ENCODE measurements at regions not wholly inside any gene's neighbourhood (a gene's known extent, or its start where the extent isn't known, plus 50 kb on each side); places are given as distances from the start of the nearest gene placed in this dataset.

DNA sequence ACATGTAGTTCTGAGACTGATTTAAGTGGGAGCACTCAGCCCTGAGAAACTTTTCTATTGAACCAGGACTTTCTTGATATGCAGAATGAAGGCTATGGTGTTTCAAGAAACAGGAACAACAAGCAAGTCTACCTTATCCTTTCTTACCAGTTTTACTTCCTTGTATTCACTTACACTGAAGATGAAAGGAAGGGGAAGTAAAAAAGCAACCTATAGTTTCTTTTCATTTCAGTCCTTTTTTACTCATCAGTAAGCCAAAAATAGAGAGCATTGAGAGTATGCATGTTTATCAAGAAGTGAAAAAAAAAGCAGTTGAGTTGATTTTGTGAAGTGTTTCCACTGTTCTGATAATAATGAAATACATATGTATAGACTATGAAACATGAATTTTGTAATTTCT lies 1010.3 kb downstream of the AMY1C start:
- Histone ChIP-seq H2AFZ (ENCODE audit: insufficient read depth, low read length, poor library complexity) (no peak overlapping the region), H3K27ac (ENCODE audit: low read depth, low read length) (no peak overlapping the region), H3K4me3 (ENCODE audit: low read depth, low read length) (no peak overlapping the region), H3K27me3 (ENCODE audit: insufficient read depth, low read length) (no peaks in the 10 kb centered on the region), H3K4me1 (ENCODE audit: control insufficient read depth in 1 of 2, insufficient read depth in 2 of 2, low read length in 2 of 2) (no peaks in the 10 kb centered on the region), H2BK120ac (ENCODE audit: insufficient read depth, low read length, poor library complexity) (no peak overlapping the region), H3K79me1 (ENCODE audit: low read length) (no peaks in the 10 kb centered on the region), H3K4me2 (ENCODE audit: low read length) (no peak overlapping the region), H3K9me3 (ENCODE audit: insufficient read depth, low read depth, low read length) (no peaks in the 10 kb centered on the region), H3K18ac (ENCODE audit: low read length) (no peak overlapping the region), H3K36me3 (ENCODE audit: control insufficient read depth in 1 of 2, insufficient read depth in 2 of 2, low read length in 2 of 2) (no peaks in the 10 kb centered on the region), H2AK5ac (ENCODE audit: low read length) (no peak overlapping the region), H3K4ac (ENCODE audit: low read depth, low read length) (no peak overlapping the region), H2BK5ac (ENCODE audit: low read depth, low read length, poor library complexity) (no peak overlapping the region), H3K23ac (ENCODE audit: low read length) (no peak overlapping the region), H4K12ac (ENCODE audit: low read depth, low read length) (no peak overlapping the region), H3K14ac (ENCODE audit: low read length) (no peak overlapping the region), H3K79me2 (ENCODE audit: control insufficient read depth, insufficient read depth, low read length, poor library complexity) (no peaks in the 10 kb centered on the region), H2BK12ac (ENCODE audit: low read length) (no peak overlapping the region), H4K91ac (ENCODE audit: low read depth, low read length) (no peak overlapping the region), H3K9ac (ENCODE audit: low read length) (no peak overlapping the region), H4K8ac (ENCODE audit: low read depth, low read length) (no peak overlapping the region)
- no peak for DNase-seq

GRCh38 chr1:104761961-104762570 lies 1012.4 kb downstream of the AMY1C start:
- Histone ChIP-seq H3K9me3 (ENCODE audit: insufficient read depth, low read depth, low read length) (no peaks in the 10 kb centered on the region), H3K79me2 (ENCODE audit: control insufficient read depth, insufficient read depth, low read length, poor library complexity) (no peaks in the 10 kb centered on the region), H3K4me1 (ENCODE audit: control insufficient read depth in 1 of 2, insufficient read depth in 2 of 2, low read length in 2 of 2) (no peaks in the 10 kb centered on the region), H4K8ac (ENCODE audit: low read depth, low read length) (no peak overlapping the region), H3K36me3 (ENCODE audit: control insufficient read depth in 1 of 2, insufficient read depth in 2 of 2, low read length in 2 of 2) (no peaks in the 10 kb centered on the region), H2BK120ac (ENCODE audit: insufficient read depth, low read length, poor library complexity) (no peak overlapping the region), H3K14ac (ENCODE audit: low read length) (no peak overlapping the region), H4K91ac (ENCODE audit: low read depth, low read length) (no peak overlapping the region), H3K27me3 (ENCODE audit: insufficient read depth, low read length) (no peaks in the 10 kb centered on the region), H3K4me3 (ENCODE audit: low read depth, low read length) (no peak overlapping the region), H3K4ac (ENCODE audit: low read depth, low read length) (no peak overlapping the region), H3K4me2 (ENCODE audit: low read length) (no peak overlapping the region), H4K12ac (ENCODE audit: low read depth, low read length) (no peak overlapping the region), H2AK5ac (ENCODE audit: low read length) (no peak overlapping the region), H2BK5ac (ENCODE audit: low read depth, low read length, poor library complexity) (no peak overlapping the region), H3K18ac (ENCODE audit: low read length) (no peak overlapping the region), H3K27ac (ENCODE audit: low read depth, low read length) (no peak overlapping the region), H3K79me1 (ENCODE audit: low read length) (no peaks in the 10 kb centered on the region), H3K9ac (ENCODE audit: low read length) (no peak overlapping the region), H3K23ac (ENCODE audit: low read length) (no peak overlapping the region), H2AFZ (ENCODE audit: insufficient read depth, low read length, poor library complexity) (no peak overlapping the region), H2BK12ac (ENCODE audit: low read length) (no peak overlapping the region)
- no peak for DNase-seq
- WGBS (ENCODE audit: extremely low coverage, insufficient coverage, insufficient read length), result no CpG with 5 or more reads among the region's 7 CpGs

DNA sequence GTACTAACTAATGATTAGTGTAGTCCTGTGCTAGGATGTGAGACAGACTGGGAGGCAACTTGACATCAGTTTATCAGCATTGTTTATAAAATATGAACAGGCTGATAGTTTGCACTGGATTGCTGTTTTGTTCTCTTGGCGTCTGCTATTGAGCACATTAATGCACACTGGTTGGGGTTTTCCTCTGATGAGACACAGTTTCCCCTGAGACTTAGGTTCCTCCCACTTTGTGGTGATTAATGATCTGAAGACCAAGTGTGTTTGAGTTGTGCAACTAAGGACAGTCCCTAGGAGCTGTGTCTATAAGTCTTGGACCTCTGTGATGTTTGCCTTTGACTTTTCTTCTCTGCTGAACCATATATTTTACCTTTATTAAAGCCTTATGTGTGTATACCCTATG lies 1015.4 kb downstream of the AMY1C start:
- Histone ChIP-seq H3K4me2 (ENCODE audit: low read length) (no peak overlapping the region), H2BK120ac (ENCODE audit: insufficient read depth, low read length, poor library complexity) (no peak overlapping the region), H3K4me1 (ENCODE audit: control insufficient read depth in 1 of 2, insufficient read depth in 2 of 2, low read length in 2 of 2) (no peaks in the 10 kb centered on the region), H3K27ac (ENCODE audit: low read depth, low read length) (no peak overlapping the region), H3K27me3 (ENCODE audit: insufficient read depth, low read length) (no peaks in the 10 kb centered on the region), H3K36me3 (ENCODE audit: control insufficient read depth in 1 of 2, insufficient read depth in 2 of 2, low read length in 2 of 2) (no peaks in the 10 kb centered on the region), H4K8ac (ENCODE audit: low read depth, low read length) (no peak overlapping the region), H2AFZ (ENCODE audit: insufficient read depth, low read length, poor library complexity) (no peak overlapping the region), H3K9me3 (ENCODE audit: insufficient read depth, low read depth, low read length) (no peaks in the 10 kb centered on the region), H3K4ac (ENCODE audit: low read depth, low read length) (no peak overlapping the region), H2BK5ac (ENCODE audit: low read depth, low read length, poor library complexity) (no peak overlapping the region), H3K14ac (ENCODE audit: low read length) (no peak overlapping the region), H4K12ac (ENCODE audit: low read depth, low read length) (no peak overlapping the region), H3K18ac (ENCODE audit: low read length) (no peak overlapping the region), H3K79me2 (ENCODE audit: control insufficient read depth, insufficient read depth, low read length, poor library complexity) (no peaks in the 10 kb centered on the region), H2AK5ac (ENCODE audit: low read length) (no peak overlapping the region), H2BK12ac (ENCODE audit: low read length) (no peak overlapping the region), H3K23ac (ENCODE audit: low read length) (no peak overlapping the region), H3K9ac (ENCODE audit: low read length) (no peak overlapping the region), H4K91ac (ENCODE audit: low read depth, low read length) (no peak overlapping the region), H3K4me3 (ENCODE audit: low read depth, low read length) (no peak overlapping the region), H3K79me1 (ENCODE audit: low read length) (no peaks in the 10 kb centered on the region)
- no peak for DNase-seq
- no CpG with 5 or more reads among the region's 1 CpG for WGBS (ENCODE audit: extremely low coverage, insufficient coverage, insufficient read length)

- H2BK5ac ChIP-seq (ENCODE audit: low read depth, low read length, poor library complexity), result no peak overlapping the region
- no peak overlapping the region for H4K8ac ChIP-seq (ENCODE audit: low read depth, low read length)
- no peak overlapping the region for H2AK5ac ChIP-seq (ENCODE audit: low read length)
- H2AFZ ChIP-seq (ENCODE audit: insufficient read depth, low read length, poor library complexity), result no peak overlapping the region
- no CpG with 5 or more reads among the region's 3 CpGs for WGBS (ENCODE audit: extremely low coverage, insufficient coverage, insufficient read length)
- H3K14ac ChIP-seq (ENCODE audit: low read length), result no peak overlapping the region
- H3K23ac ChIP-seq (ENCODE audit: low read length), result no peak overlapping the region
- H2BK120ac ChIP-seq (ENCODE audit: insufficient read depth, low read length, poor library complexity), result no peak overlapping the region
- no peak overlapping the region for H3K27ac ChIP-seq (ENCODE audit: low read depth, low read length)
- no peak overlapping the region for H3K4ac ChIP-seq (ENCODE audit: low read depth, low read length)
- H3K9me3 ChIP-seq (ENCODE audit: insufficient read depth, low read depth, low read length), result no peaks in the 10 kb centered on the region
- H4K91ac ChIP-seq (ENCODE audit: low read depth, low read length), result no peak overlapping the region
- H3K4me3 ChIP-seq (ENCODE audit: low read depth, low read length), result no peak overlapping the region
- no peak overlapping the region for H3K18ac ChIP-seq (ENCODE audit: low read length)
- no peak overlapping the region for H2BK12ac ChIP-seq (ENCODE audit: low read length)
- no peaks in the 10 kb centered on the region for H3K4me1 ChIP-seq (ENCODE audit: control insufficient read depth in 1 of 2, insufficient read depth in 2 of 2, low read length in 2 of 2)
- H3K27me3 ChIP-seq (ENCODE audit: insufficient read depth, low read length), result no peaks in the 10 kb centered on the region
- H4K12ac ChIP-seq (ENCODE audit: low read depth, low read length), result no peak overlapping the region
- H3K79me1 ChIP-seq (ENCODE audit: low read length), result no peaks in the 10 kb centered on the region
- H3K4me2 ChIP-seq (ENCODE audit: low read length), result no peak overlapping the region
- DNase-seq, result no peak
- H3K36me3 ChIP-seq (ENCODE audit: control insufficient read depth in 1 of 2, insufficient read depth in 2 of 2, low read length in 2 of 2), result no peaks in the 10 kb centered on the region
- H3K9ac ChIP-seq (ENCODE audit: low read length), result no peak overlapping the region
- H3K79me2 ChIP-seq (ENCODE audit: control insufficient read depth, insufficient read depth, low read length, poor library complexity), result no peaks in the 10 kb centered on the region
These were observed 1018.8 kb downstream of the AMY1C start for GRCh38 chr1:104768466-104768865.

All from trophoblast cell (in vitro differentiated cells and primary cell).